ENCODE measurements at regions not wholly inside any gene's neighbourhood (a gene's known extent, or its start where the extent isn't known, plus 50 kb on each side); places are given as distances from the start of the nearest gene placed in this dataset.

DNA sequence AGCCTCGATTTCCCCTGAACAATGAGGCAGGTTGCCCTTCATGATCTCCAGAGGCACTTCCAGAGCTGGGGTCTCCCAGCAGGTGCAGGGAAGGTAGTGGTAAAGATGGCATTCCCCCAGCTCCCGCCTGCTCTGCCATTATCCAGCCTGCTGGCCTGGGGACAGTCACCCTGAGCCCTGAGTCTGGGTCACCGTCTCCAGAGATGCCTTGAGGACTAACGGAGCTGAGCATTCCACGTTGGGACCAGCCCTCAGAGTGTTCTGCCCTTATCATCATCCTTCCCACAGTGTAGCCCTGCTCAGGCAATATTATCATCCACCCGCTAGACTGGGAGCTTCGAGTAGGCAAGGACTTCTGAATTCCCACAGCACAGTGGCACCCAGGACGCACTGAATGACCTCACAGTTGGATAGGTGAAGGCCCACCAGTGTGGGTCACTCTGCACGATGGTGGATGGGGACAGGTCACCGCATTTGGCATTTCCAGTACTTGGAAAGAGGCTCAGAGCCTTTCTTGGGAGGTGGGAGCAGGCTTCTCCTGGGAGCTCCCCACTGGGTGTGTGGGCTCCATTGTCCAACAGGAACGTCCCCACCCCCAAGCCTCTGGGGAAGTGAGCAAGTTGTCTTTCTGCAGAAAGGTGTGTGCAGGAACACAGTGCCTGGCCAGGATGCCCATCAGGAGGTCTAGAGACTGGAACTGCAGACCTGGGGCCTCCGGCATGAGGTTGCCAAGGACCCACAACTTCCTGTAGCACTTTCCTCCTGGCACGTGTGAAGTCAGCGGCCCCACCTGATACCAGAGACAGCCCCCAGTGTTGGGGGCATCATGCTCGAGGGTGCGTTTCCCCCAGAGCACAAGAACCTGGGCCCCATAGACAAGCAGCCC, 51.4 kb upstream of the WNT7B start:
- TF ChIP-seq, protein P1, sequence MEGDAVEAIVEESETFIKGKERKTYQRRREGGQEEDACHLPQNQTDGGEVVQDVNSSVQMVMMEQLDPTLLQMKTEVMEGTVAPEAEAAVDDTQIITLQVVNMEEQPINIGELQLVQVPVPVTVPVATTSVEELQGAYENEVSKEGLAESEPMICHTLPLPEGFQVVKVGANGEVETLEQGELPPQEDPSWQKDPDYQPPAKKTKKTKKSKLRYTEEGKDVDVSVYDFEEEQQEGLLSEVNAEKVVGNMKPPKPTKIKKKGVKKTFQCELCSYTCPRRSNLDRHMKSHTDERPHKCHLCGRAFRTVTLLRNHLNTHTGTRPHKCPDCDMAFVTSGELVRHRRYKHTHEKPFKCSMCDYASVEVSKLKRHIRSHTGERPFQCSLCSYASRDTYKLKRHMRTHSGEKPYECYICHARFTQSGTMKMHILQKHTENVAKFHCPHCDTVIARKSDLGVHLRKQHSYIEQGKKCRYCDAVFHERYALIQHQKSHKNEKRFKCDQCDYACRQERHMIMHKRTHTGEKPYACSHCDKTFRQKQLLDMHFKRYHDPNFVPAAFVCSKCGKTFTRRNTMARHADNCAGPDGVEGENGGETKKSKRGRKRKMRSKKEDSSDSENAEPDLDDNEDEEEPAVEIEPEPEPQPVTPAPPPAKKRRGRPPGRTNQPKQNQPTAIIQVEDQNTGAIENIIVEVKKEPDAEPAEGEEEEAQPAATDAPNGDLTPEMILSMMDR (conservative IDR thresholded peaks at IDR 0.05; ENCODE audit: low read length), result no peak
- TF ChIP-seq EZH2phosphoT487 (IDR thresholded peaks at IDR 0.05; ENCODE audit: borderline replicate concordance), result no peak
